ENCODE measurements at regions not wholly inside any gene's neighbourhood (a gene's known extent, or its start where the extent isn't known, plus 50 kb on each side); places are given as distances from the start of the nearest gene placed in this dataset.

DNA sequence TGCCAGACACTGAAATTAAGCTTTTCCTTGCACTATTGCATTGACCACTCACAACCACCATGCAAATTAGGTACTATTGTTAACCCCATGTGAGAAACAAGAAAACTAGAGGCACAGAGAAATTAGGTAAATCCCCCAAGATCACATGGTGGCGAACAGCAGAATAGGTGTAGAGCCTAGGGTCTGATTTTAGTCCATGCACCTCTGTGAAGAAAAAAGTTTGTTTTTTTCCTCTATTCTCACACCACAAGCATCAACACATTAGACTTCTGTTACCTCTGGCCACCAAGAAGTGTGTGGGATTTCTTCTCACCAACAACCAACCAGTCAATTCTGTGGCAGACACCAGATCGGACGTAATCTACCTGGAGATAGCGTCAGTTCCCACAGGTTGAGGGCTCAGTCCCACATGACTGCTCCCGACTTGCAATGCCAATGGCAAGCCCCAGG, 391.9 kb downstream of the COG6 start:
- Mint-ChIP-seq H3K9me3 (no peaks in the 10 kb centered on the region), H3K4me3 (no peak overlapping the region), H3K4me1 (no peaks in the 10 kb centered on the region), H3K27me3 (ENCODE audit: insufficient read depth, low read depth, poor library complexity) (no peaks in the 10 kb centered on the region), H3K27ac (no peak overlapping the region), H3K36me3 (ENCODE audit: low read depth) (no peaks in the 10 kb centered on the region)
- TF ChIP-seq EZH2 (IDR thresholded peaks at IDR 0.05; ENCODE audit: low read depth, unreplicated experiment) = no peak
- TF ChIP-seq, protein P1, sequence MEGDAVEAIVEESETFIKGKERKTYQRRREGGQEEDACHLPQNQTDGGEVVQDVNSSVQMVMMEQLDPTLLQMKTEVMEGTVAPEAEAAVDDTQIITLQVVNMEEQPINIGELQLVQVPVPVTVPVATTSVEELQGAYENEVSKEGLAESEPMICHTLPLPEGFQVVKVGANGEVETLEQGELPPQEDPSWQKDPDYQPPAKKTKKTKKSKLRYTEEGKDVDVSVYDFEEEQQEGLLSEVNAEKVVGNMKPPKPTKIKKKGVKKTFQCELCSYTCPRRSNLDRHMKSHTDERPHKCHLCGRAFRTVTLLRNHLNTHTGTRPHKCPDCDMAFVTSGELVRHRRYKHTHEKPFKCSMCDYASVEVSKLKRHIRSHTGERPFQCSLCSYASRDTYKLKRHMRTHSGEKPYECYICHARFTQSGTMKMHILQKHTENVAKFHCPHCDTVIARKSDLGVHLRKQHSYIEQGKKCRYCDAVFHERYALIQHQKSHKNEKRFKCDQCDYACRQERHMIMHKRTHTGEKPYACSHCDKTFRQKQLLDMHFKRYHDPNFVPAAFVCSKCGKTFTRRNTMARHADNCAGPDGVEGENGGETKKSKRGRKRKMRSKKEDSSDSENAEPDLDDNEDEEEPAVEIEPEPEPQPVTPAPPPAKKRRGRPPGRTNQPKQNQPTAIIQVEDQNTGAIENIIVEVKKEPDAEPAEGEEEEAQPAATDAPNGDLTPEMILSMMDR (conservative IDR thresholded peaks at IDR 0.05; ENCODE audit: low read depth in 2 of 2) = no peak
- TF ChIP-seq, protein P2, sequence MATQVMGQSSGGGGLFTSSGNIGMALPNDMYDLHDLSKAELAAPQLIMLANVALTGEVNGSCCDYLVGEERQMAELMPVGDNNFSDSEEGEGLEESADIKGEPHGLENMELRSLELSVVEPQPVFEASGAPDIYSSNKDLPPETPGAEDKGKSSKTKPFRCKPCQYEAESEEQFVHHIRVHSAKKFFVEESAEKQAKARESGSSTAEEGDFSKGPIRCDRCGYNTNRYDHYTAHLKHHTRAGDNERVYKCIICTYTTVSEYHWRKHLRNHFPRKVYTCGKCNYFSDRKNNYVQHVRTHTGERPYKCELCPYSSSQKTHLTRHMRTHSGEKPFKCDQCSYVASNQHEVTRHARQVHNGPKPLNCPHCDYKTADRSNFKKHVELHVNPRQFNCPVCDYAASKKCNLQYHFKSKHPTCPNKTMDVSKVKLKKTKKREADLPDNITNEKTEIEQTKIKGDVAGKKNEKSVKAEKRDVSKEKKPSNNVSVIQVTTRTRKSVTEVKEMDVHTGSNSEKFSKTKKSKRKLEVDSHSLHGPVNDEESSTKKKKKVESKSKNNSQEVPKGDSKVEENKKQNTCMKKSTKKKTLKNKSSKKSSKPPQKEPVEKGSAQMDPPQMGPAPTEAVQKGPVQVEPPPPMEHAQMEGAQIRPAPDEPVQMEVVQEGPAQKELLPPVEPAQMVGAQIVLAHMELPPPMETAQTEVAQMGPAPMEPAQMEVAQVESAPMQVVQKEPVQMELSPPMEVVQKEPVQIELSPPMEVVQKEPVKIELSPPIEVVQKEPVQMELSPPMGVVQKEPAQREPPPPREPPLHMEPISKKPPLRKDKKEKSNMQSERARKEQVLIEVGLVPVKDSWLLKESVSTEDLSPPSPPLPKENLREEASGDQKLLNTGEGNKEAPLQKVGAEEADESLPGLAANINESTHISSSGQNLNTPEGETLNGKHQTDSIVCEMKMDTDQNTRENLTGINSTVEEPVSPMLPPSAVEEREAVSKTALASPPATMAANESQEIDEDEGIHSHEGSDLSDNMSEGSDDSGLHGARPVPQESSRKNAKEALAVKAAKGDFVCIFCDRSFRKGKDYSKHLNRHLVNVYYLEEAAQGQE (IDR thresholded peaks at IDR 0.05; ENCODE audit: unreplicated experiment) = no peak
- TF ChIP-seq NANOG (IDR thresholded peaks at IDR 0.05; ENCODE audit: borderline replicate concordance) = no peak
- no peak for TF ChIP-seq ZNF114 (CRISPR knock-in tag; IDR thresholded peaks at IDR 0.05)
- no peak for TF ChIP-seq POLR2AphosphoS5 (IDR thresholded peaks at IDR 0.05; ENCODE audit: low read depth)
- TF ChIP-seq CREB1 (CRISPR knock-in tag; IDR thresholded peaks at IDR 0.05; ENCODE audit: low read depth) = no peak
- TF ChIP-seq STAT1 (IDR thresholded peaks at IDR 0.05; ENCODE audit: unreplicated experiment) = no peak
- Histone ChIP-seq H4K20me1 (replicated peaks; ENCODE audit: insufficient read depth) (no peaks in the 10 kb centered on the region), H3K9me2 (ENCODE audit: insufficient read depth) (no peaks in the 10 kb centered on the region; the same call in 1 of the 2 replicates), H3K27me3 (ENCODE audit: insufficient read depth) (no peaks in the 10 kb centered on the region), H3K27ac (ENCODE audit: low read depth) (no peak overlapping the region), H2AFZ (no peak overlapping the region), H3K79me2 (replicated peaks; ENCODE audit: insufficient read depth) (no peaks in the 10 kb centered on the region), H3K4me3 (no peak overlapping the region), H3K4me1 (ENCODE audit: insufficient read depth) (no peaks in the 10 kb centered on the region), H3F3A (replicated peaks; ENCODE audit: low read depth) (no peaks in the 10 kb centered on the region), H3K36me3 (ENCODE audit: insufficient read depth) (no peaks in the 10 kb centered on the region), H3K4me2 (no peak overlapping the region)
- ATAC-seq (no peak), DNase-seq (ENCODE audit: low spot score) (no peak)

DNA sequence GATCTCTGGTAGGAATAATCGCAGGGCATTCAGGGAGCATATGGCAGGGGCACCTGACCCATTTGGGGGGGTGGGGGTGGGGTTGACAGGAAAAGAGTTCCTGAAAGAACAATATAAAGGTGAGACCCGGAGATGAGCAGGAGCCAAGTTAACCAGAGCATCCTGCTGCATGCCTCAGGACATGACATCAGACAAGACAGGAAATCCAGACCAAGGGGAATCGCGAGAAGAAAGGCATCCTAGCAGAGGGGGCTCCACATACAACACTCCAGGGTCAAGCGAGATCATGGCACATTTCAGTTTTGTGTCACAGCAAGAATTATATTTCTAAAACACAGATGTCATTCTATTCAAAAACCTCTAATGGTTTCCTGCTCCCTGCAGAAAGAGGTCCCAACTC, 393.1 kb downstream of the COG6 start:
- H3K27ac ChIP-seq (ENCODE audit: low read depth) = no peak overlapping the region
- Mint-ChIP-seq H3K36me3 (ENCODE audit: low read depth) (no peaks in the 10 kb centered on the region), H3K27ac (no peak overlapping the region), H3K4me3 (no peak overlapping the region), H3K27me3 (ENCODE audit: insufficient read depth, low read depth, poor library complexity) (no peaks in the 10 kb centered on the region), H3K4me1 (no peaks in the 10 kb centered on the region), H3K9me3 (no peaks in the 10 kb centered on the region)
- no peaks in the 10 kb centered on the region for H3K4me1 ChIP-seq (ENCODE audit: insufficient read depth)
- no peaks in the 10 kb centered on the region for H3F3A ChIP-seq (replicated peaks; ENCODE audit: low read depth)
- no peaks in the 10 kb centered on the region; the same call in 1 of the 2 replicates for H3K9me2 ChIP-seq (ENCODE audit: insufficient read depth)
- H3K4me3 ChIP-seq = no peak overlapping the region
- H3K27me3 ChIP-seq (ENCODE audit: insufficient read depth) = no peaks in the 10 kb centered on the region
- ATAC-seq (no peak), DNase-seq (ENCODE audit: low spot score) (no peak)
- H3K36me3 ChIP-seq (ENCODE audit: insufficient read depth) = no peaks in the 10 kb centered on the region
- no peaks in the 10 kb centered on the region for H4K20me1 ChIP-seq (replicated peaks; ENCODE audit: insufficient read depth)
- H3K79me2 ChIP-seq (replicated peaks; ENCODE audit: insufficient read depth) = no peaks in the 10 kb centered on the region
- no peak overlapping the region for H2AFZ ChIP-seq
- no peak overlapping the region for H3K4me2 ChIP-seq
- TF ChIP-seq, protein P3, sequence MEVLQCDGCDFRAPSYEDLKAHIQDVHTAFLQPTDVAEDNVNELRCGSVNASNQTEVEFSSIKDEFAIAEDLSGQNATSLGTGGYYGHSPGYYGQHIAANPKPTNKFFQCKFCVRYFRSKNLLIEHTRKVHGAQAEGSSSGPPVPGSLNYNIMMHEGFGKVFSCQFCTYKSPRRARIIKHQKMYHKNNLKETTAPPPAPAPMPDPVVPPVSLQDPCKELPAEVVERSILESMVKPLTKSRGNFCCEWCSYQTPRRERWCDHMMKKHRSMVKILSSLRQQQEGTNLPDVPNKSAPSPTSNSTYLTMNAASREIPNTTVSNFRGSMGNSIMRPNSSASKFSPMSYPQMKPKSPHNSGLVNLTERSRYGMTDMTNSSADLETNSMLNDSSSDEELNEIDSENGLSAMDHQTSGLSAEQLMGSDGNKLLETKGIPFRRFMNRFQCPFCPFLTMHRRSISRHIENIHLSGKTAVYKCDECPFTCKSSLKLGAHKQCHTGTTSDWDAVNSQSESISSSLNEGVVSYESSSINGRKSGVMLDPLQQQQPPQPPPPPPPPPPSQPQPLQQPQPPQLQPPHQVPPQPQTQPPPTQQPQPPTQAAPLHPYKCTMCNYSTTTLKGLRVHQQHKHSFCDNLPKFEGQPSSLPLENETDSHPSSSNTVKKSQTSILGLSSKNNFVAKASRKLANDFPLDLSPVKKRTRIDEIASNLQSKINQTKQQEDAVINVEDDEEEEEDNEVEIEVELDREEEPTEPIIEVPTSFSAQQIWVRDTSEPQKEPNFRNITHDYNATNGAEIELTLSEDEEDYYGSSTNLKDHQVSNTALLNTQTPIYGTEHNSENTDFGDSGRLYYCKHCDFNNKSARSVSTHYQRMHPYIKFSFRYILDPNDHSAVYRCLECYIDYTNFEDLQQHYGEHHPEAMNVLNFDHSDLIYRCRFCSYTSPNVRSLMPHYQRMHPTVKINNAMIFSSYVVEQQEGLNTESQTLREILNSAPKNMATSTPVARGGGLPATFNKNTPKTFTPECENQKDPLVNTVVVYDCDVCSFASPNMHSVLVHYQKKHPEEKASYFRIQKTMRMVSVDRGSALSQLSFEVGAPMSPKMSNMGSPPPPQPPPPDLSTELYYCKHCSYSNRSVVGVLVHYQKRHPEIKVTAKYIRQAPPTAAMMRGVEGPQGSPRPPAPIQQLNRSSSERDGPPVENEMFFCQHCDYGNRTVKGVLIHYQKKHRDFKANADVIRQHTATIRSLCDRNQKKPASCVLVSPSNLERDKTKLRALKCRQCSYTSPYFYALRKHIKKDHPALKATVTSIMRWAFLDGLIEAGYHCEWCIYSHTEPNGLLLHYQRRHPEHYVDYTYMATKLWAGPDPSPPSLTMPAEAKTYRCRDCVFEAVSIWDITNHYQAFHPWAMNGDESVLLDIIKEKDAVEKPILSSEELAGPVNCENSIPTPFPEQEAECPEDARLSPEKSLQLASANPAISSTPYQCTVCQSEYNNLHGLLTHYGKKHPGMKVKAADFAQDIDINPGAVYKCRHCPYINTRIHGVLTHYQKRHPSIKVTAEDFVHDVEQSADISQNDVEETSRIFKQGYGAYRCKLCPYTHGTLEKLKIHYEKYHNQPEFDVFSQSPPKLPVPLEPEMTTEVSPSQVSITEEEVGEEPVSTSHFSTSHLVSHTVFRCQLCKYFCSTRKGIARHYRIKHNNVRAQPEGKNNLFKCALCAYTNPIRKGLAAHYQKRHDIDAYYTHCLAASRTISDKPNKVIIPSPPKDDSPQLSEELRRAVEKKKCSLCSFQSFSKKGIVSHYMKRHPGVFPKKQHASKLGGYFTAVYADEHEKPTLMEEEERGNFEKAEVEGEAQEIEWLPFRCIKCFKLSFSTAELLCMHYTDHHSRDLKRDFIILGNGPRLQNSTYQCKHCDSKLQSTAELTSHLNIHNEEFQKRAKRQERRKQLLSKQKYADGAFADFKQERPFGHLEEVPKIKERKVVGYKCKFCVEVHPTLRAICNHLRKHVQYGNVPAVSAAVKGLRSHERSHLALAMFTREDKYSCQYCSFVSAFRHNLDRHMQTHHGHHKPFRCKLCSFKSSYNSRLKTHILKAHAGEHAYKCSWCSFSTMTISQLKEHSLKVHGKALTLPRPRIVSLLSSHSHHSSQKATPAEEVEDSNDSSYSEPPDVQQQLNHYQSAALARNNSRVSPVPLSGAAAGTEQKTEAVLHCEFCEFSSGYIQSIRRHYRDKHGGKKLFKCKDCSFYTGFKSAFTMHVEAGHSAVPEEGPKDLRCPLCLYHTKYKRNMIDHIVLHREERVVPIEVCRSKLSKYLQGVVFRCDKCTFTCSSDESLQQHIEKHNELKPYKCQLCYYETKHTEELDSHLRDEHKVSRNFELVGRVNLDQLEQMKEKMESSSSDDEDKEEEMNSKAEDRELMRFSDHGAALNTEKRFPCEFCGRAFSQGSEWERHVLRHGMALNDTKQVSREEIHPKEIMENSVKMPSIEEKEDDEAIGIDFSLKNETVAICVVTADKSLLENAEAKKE (CRISPR knock-in tag; IDR thresholded peaks at IDR 0.05) = no peak
- TF ChIP-seq ZNF114 (CRISPR knock-in tag; IDR thresholded peaks at IDR 0.05) = no peak
- no peak for TF ChIP-seq EZH2 (IDR thresholded peaks at IDR 0.05; ENCODE audit: low read depth, unreplicated experiment)

All from GM23338 (cell line).